Activated CD8-positive, alpha-beta memory T cell treated with anti-CD3 and anti-CD28 coated beads, Interleukin-2, amount 50 U/mL, for 1 hour (primary cell): ENCODE measurements at regions not wholly inside any gene's neighbourhood (a gene's known extent, or its start where the extent isn't known, plus 50 kb on each side); places are given as distances from the start of the nearest gene placed in this dataset.
A peak's percentile ranks its signal among the peaks of the same experiment; 100 is the strongest.
"Not testable (repeated sequence)": the region's sequence is repeated elsewhere in the genome, so short reads cannot be mapped to it uniquely, and the experiment has no call there.

ENCODE experiments used
- DNase-seq: peaks from one replicate; pipeline ENCODE4 v3.0.0-alpha.2; 2020; ENCODE audit errors: extremely low read depth

DNA sequence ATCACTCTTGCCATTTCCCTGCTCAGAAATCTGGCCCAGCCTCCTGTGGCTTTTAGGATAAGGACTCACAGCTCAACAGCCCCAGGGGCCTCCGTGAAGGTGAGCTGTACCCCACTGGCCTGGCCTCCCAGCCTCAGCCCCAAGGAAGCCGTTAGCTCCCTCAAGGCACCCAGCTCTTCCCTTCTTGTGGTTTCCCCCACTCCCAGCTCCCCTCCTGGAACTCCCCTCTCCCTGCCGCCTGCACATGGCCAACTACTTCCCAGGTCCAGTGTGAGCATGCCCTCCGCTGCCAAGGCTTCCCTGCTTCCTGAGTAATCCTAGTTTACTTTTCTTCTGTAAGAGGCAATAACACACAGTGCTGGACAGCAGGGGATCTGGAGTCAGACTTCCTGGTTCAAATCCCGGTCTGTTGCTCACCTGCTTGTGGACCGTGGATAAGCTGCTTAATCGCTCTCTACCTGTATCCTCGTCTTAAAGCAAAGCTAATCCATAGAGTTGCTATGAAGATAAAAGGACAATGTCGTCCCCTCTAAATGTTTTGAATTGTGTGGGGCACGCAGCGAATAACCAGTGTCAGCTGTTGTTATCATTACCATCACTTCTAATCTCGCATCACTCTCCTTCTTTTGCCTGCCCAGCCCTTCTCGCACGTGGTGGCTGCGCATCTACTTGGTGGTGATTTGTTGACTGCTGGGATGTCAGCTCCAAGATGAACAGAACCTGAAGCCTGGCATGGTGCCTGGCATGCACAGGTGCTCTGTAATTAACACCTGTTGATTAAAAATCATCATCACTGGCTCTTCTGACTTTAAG lies 86.6 kb downstream of the C5orf15 start:
- no peak for DNase-seq

DNA sequence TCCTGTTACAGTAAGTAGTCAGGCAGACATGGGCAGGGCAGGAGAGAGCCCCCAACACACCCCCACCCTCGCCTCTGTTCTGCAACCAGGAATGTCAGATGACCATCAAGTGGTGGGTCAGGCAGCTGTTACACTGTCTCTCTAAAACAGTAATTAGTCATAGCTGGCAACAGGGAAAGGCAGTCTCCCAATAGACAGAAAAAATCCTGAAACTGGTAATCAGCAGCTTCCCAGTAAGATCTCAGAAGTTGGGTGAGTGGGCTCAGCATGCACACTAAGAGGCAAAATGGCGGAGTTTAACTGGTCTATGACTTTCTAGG lies 90.2 kb downstream of the C5orf15 start:
- DNase-seq = no peak

DNA sequence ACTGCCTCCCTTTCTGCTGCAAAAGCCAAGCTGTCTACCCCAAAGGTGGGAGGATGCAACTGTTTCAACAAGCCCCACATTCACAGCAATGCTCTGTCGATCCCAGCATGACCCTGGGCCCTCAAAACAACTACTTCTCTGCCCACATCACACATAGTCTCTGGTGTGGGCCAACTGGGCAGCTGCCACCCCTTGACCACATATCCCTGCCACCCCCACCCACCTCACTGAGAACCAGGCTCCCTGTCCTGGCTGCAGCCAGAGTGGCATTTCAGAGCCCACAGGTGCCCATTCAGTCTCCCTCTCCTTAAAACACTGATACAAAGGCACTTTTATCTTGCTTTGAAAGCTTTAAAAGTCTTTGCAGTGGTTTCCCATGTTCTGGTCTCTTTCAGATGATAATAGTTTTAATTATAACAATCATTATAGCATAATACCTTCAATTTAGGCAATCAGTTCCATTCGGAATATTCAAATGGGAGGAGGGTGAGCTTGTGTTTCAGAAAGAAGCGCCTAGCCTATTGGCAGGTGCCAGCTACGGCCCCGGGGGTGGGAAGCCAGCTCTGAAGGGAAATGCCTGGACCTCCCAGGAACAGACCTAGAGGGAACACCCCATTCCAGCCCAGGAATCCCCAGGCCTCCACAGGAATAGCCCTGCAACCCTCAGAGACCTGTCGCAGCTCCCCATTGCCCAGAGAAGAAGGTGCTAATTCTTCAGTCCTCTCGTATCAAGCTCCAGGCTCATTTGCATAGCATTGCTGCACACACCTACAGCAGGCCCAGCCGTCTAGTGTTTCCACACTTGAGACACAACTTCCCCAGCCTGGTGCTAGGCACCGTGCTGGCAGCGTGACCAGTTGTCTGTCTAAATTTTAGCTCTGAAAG lies 90.8 kb downstream of the C5orf15 start:
- DNase-seq = no peak

DNA sequence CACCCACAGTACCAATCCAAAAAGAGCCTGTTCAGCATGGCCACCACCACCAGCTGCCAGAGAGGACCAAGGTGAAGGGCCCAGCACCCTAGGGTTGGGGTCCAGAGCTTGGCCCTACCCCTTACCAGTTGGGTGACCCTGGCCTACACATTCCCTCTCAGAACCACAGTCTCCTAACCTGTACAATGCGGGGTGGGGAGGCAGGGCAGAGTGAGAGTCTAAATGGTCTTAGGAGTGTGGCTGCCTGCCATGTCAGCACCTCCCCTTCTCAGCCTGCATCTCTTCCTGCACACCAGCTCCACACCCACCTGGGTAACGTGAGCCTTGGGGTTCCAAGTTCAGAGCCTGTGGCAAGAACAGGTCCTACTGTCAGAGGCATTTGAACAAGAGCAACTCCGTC lies 92.2 kb downstream of the C5orf15 start:
- DNase-seq = no peak

DNA sequence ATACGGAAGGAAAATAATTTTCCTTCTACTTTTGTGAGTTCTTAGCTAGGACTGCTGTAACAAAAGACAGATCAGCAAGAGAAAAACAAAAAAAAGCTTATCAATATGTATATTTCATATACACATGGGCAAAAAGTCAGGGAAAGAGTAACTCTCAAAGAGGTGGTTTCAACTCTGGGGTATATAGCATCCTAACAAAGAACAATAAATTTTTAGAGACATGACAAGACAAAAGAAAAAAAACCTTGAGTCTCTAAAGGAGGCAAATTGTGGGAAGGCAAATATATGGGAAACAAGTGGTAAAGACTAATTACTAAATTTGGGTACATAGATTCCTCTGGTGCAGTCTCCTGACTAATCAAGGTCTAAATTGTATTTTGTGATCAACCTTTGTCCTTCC lies 93.2 kb downstream of the C5orf15 start:
- no peak for DNase-seq

DNA sequence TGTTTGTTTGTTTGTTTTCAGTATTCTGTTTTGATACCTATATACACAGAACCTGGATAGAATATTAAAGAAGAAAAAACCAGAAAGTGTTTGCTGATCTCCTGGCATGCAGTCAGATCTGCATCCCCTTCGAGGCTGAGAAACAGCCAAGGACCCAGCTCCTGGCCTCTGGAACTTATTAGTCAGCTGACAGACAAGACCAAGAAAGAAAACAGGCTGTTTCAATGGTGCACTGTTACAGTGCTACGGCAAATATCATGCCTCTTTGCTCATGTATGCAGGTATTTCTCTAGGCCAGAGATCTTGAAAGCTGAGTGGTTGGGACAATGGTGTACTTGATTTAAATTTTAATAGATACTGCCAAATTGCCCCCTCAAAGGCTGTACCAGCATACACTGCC lies 95.0 kb downstream of the C5orf15 start:
- no peak for DNase-seq

DNA sequence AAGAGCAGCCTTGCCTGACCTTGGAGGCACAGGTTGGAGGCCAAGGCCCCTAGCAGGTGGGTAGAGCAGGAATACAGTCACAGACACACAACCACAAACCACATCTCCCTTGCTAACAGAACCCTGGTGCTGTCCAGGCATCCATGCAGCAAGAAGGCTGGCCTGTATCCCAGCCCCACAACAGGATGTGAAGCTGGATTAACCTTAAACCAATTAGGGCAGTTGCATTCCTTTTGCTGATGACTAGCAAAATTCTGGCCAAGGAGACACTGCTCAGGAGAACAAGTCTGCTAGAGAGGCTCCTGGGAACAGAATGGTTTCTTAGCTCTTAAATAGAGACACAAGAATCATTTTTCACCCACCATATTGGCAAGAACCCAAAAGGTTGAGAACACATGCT lies 97.8 kb downstream of the C5orf15 start:
- no peak for DNase-seq

DNA sequence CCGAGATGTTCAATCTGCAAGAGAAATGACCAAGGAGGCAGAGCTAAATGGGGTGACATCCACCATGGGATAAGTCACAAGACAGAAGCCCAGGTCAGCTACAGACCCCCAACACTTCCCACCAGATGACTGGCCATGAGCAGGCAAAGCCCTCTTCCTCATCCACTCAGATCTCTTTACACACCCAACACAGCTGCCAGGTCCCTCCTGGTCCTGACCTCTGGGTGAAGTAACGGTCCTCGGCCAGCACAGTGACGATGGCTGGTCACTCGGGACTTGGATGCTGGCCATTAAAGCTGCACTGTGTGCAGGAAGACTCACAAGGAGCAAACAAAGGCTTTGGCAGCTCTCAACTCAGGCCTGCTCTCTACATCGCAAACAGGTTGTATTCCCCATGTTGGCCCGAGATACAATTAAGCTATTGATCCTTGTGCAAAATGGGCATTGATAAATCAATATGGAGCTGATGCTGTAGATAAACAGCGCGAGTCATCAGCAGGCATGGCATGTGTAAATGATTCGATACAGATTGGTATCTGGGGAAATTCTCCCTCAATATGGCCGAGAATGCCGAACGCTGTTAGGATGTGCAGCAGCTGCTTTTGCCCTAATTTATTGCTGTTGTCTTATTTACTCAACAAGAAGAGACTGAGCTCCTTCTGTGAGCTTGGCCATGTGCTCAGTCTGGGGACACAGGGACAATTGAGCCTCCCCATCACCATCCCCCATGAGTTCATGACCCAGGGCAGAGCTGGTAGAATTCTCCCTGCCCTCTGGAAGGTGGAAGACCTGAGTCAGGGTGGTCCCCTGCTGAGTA lies 98.7 kb downstream of the C5orf15 start:
- no peak for DNase-seq

DNA sequence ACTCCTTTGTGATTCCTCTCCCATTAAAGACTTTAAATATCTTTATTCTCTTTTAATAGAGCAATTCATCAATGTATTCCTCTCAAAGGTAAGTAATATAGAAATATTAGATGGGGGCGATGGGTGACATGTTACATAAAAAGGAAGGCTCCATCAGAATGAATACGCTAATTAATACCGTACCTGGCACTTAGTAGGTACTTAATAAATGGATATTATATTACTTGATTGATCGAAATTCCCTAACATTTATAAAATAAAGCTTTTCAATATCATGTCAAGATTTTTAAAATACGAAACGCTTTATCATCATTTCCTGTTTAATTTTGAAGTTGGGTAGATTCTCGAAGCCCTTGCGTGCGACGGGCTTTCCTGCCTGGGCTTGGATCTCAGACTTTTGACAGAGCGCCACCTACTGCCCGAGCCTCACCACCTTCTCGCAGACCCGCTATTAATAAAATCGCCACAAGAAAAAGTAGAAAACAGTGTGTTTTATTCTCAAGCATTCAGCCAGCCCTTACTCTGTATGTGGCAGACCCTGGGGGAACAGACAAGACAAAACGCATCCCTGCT lies 99.4 kb downstream of the C5orf15 start:
- peak; percentile 40 for DNase-seq

DNA sequence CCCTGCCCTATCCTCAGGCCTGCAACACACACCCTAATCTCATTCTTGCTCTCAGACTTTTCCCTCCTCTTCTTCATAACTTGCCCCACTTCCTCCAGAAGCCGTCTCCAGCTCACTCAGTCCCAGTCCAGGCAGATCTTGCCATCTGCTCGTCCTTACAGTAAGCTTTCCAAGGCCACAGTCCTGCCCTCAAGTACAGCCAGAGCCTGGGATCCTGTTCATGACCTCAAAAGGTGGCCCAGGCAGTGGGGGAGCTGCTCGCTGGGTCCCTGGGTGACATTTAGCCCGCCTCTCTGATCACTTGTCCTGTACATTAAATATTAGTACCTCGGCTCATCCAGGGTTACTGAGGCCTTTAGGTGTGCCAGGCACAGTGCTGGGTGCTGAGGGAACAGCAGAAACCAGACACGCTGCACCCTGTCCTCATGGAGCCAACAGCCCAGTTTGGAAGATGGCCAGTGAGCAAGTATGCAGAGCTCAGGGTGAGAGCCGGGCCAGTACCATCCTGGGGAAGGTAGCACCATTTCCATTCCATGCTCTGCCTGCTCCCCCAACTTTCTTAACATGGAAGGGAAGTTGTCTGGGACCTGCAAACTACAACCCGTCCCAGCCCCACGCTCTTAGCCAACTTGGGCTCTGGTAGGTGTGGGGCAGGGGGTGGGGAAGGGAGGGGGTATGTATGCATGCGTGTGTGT lies 100.4 kb downstream of the C5orf15 start:
- DNase-seq = no peak

DNA sequence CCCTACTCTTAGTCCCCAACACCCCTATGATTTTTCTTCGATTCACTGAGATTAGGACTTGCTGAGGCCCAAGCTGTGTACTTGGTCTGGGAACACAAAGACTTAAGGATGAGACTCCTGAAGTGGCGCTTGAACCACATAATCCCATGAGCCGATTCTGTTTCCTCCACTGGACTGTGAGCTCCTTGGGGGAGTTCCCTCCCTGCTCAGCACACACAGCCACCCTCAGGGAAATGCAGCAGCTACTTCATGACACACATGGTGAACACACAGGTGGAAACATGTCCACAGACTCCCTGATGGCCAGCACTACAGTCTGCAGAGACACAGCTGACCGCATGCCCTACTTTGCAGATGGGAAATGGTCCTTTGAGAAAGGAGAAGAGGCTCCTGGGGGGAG lies 101.1 kb downstream of the C5orf15 start:
- no peak for DNase-seq

DNA sequence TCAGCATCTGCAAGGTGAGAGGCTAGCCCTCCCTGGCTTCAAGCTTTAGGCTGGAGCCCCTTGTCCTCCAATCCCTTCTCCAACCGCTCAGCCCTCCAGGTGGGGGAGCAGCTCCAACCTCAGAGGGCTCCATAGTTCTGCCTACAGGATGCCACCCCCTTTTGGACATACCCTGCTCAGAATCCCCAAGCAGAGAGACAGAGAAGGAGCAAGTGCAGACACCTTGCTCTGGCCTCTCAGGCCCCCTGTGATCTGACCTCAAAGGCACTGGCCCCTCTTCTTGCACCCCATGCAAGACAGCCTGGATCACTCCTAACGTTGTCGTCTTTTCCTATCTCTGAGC lies 101.6 kb downstream of the C5orf15 start:
- DNase-seq = no peak

DNA sequence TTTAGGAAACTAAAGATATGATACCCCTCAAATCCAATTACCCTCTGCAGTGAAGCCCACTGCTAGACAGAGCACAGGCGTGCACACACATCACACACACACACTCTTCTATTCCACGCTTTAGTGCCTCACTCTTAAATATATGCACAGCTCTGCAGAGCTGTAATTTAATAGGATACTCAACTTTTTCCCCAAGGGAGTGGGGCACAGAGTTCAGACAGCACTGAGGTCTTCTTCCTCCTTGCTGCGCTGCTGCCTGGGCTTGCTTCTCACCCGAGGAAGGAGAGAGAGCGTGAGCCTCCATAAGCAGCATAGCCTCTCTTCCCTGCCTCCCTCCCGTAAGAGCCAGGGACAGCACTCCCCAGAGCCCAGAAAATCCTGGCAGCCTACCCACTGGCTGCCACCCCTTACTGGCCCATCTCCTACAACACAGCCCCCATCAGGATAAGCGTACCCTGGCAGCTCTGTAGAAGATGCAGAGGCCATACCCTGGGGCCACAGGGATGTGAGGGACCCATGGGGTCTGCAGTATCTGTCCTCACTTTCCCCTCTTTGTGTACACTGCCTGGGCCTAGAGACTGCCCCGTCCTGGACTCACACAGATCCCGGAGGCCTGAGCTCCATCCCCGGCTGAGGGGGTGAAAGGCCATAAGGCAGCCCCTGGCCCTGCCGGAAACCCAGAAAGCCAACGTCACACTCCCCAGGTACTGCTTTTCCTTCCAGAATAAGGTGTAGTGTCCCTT lies 102.1 kb downstream of the C5orf15 start:
- no peak for DNase-seq

DNA sequence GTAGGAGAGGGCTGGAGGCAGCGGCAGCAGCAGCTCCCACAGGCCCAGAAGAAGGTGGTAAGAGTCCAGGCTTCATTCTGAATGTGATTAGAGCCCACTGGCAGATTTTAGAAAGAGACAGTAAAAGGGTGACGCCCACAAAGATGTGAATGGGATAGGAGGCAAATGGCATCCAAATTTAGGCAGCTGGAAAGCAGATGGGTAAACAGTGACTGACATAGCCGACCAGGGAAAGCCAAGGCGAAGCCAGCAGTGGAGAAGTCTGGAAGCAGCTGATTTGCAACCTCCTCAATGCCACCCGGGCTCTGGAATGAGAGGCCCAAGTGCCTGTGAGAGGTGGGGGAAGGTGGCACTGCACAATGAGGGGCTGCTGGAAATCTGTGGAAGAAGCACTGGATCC lies 103.3 kb downstream of the C5orf15 start:
- no peak for DNase-seq

DNA sequence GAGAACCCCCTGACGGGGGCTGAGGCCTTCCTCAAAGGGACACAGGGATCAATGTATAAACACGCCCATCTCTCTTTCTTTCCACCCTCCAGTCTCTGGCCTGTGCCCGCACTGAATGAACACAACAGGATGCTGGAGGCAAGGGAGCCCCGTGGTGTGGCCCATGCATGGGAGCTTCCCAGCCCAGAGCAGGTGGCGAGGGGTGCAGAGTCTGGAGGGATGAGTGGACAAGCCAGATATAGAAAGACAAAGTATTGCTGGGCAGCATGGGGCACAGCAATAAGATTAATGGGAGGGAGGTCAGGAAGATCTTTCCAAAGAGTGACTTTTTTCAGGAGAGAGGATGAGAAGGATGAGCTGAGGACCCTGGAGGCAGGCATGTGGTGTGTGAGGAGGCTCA lies 103.7 kb downstream of the C5orf15 start:
- DNase-seq = no peak

DNA sequence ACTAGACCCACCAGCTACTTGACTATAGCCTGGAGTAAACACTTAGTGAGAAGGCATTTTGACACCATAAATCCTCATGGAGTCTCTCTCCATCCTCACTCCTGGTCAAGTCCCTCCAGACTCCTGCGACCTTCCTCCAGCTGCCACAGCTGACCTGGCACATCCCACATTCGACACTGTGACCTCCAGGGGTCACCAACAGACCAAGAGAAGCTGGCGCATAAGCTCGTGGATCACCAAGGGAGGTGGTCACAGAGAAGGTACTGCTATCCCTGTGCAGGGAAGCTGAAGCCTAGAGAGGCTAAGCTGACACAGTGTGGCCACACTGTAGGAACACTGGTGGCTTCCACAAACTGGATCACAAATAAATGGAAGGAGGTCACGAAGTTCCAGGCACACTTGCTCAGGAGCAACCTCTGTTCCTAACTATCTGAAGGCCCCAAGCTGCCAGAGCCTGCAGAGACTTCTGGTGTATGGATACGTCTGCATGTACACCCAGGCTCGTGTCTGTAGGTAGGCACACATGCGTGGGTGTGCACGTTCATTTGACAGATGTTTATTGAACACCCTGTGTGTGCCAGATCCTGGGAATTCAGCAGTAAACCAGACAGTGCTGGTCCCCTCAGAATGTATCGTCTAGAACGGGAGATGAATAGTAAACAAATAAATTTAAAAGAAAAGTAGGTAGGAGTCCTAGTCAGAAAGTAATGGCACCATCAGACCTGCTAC lies 104.4 kb downstream of the C5orf15 start:
- no peak for DNase-seq

DNA sequence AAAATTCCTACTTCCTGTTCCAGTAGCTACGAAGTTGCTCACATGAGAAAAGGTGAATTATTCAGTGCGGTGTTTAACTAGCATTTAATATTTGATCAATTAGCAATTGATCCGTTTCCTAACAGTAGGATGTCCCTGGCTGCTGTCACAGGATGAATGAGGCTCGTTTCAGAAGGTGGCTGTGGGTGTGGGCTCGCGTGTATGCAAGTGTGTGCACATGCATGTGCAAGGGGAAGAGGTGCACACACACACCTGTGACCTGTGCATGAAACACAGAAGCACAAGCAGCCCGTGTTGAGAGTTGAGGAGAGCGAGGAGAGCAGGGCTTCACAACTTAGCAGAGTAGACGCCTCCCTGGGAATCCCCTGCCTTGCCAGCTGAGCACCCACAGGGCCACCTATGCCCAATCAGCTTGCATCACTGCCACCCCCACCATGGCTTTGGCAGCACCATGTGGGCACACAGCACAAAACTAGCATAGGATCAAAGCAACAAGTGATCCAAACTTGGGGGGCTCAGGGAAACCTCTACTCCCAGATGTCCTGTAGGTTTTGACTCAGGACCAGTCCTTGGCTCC lies 107.2 kb downstream of the C5orf15 start:
- no peak for DNase-seq

DNA sequence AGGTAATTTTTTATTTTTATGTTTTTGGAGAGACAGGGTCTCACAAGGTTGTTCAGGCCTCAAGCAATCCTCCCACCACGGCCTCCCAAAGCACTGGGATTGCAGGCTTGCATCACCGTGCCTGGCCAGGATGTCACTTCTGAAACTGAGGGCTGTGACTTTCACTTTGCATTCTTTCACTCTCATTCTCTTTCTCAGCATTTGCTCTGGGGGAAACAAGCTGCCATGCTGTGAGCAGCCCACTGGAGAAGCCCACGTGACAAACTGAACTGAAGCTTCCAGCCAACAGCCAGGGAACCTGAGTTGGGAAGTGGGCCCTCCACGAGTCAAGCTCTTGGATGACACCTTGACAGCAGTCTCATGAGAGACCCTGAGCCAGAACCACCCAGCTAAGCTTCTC lies 109.4 kb downstream of the C5orf15 start:
- DNase-seq = no peak

DNA sequence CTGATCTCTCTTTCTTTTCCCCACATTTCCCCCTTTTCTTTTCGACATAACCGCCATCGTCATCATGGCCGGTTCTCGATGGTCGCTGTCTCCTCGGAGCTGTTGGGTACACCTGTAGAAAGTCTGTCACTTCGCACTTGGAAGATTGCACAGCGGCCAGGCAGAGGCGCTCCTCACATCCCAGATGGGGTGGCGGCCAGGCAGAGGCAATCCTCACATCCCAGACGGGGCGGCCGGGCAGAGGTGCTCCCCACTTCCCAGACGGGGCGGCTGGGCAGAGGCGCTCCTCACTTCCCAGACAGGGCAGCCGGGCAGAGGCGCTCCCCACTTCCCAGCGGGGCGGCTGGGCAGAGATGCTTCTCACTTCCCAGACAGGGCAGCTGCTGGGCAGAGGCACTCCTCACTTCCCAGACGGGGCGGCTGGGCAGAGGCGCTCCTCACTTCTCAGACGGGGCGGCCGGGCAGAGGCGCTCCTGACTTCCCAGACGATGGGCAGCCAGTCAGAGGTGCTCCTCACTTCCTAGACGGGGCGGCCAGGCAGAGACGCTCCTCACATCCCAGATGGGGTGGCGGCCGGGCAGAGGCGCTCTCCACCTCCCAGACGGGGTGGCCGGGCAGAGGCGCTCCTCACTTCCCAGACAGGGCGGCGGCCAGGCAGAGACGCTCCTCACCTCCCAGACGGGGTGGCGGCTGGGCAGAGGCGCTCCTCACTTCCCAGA lies 110.7 kb downstream of the C5orf15 start:
- DNase-seq = not testable (repeated sequence)
